CD14-positive monocyte (primary cell): ENCODE measurements at regions not wholly inside any gene's neighbourhood (a gene's known extent, or its start where the extent isn't known, plus 50 kb on each side); places are given as distances from the start of the nearest gene placed in this dataset.

Experiments used
- DNase-seq, 3 donors: peaks; one replicate each; pipeline ENCODE4 v3.0.0-alpha.2; 2011 to 2022
- H2AFZ ChIP-seq: 2 replicates; pipeline ENCODE4 v1.6.0; 2012; ENCODE audit warnings: mild to moderate bottlenecking, low read depth, low read length, inconsistent platforms; ENCODE audit not compliant: insufficient read depth, poor library complexity, severe bottlenecking
- H3K27ac ChIP-seq, 2 donors: 1 replicate in 1 of 2; 2 replicates in 1 of 2; pipeline ENCODE4 v1.5.1; 2012 to 2013; ENCODE audit warnings: low read length in 2 of 2, control low read depth in 1 of 2, inconsistent platforms in 1 of 2, low read depth in 1 of 2, mild to moderate bottlenecking in 1 of 2
- H3K27me3 ChIP-seq, 2 donors: one replicate each; pipeline versions ENCODE4 v1.6.0 to v1.6.1; 2011 to 2013; ENCODE audit warnings: low read length in 2 of 2; ENCODE audit not compliant: control insufficient read depth in 2 of 2, insufficient read depth in 2 of 2
- H3K36me3 ChIP-seq, 2 donors: replicated peaks in 1 of 2; 1 replicate in 1 of 2; 2 replicates in 1 of 2; pipeline versions ENCODE4 v1.5.1 to v1.6.1; 2012 to 2013; ENCODE audit warnings: low read length in 2 of 2, control low read depth in 1 of 2, inconsistent platforms in 1 of 2, mild to moderate bottlenecking in 1 of 2; ENCODE audit not compliant: insufficient read depth in 2 of 2, control insufficient read depth in 1 of 2
- H3K4me1 ChIP-seq, 2 donors: 1 replicate in 1 of 2; 2 replicates in 1 of 2; pipeline versions ENCODE4 v1.5.1 to v1.6.1; 2012 to 2013; ENCODE audit warnings: low read length in 2 of 2, control low read depth in 1 of 2, inconsistent platforms in 1 of 2, mild to moderate bottlenecking in 1 of 2, moderate library complexity in 1 of 2; ENCODE audit not compliant: insufficient read depth in 2 of 2, control insufficient read depth in 1 of 2
- H3K4me2 ChIP-seq: replicated peaks from 2 replicates; pipeline ENCODE3; 2012; ENCODE audit warnings: low read length, moderate library complexity, mild to moderate bottlenecking; ENCODE audit not compliant: poor library complexity, severe bottlenecking; ENCODE audit errors: extremely low read depth
- H3K4me3 ChIP-seq, 3 experiments: fragments of 200-600 bp in 1 of 3; sonication (generic) in 1 of 3; replicated peaks in 1 of 3; 1 replicate in 2 of 3; 2 replicates in 1 of 3; pipeline ENCODE4 v1.5.1; 2011 to 2013; ENCODE audit warnings: low read length in 3 of 3, mild to moderate bottlenecking in 3 of 3, control low read depth in 2 of 3, low read depth in 2 of 3, inconsistent platforms in 1 of 3, moderate library complexity in 1 of 3
- H3K79me2 ChIP-seq: 2 replicates; pipeline ENCODE4 v1.6.0; 2012; ENCODE audit warnings: mild to moderate bottlenecking, control low read depth, inconsistent platforms, low read length, moderate library complexity; ENCODE audit not compliant: insufficient read depth
- H3K9ac ChIP-seq: 2 replicates; pipeline ENCODE4 v1.6.0; 2017; ENCODE audit warnings: low read length, mild to moderate bottlenecking; ENCODE audit not compliant: insufficient read depth, poor library complexity, severe bottlenecking
- H3K9me3 ChIP-seq, 2 donors: replicated peaks in 1 of 2; 1 replicate in 1 of 2; 2 replicates in 1 of 2; pipeline versions ENCODE4 v1.5.1 to v1.6.1; 2012 to 2013; ENCODE audit warnings: low read length in 2 of 2, control low read depth in 1 of 2; ENCODE audit not compliant: control insufficient read depth in 1 of 2, insufficient read depth in 1 of 2
- H4K20me1 ChIP-seq: 2 replicates; pipeline ENCODE4 v1.6.0; 2012; ENCODE audit warnings: mild to moderate bottlenecking, low read length, control low read depth, moderate library complexity; ENCODE audit not compliant: insufficient read depth
- H3K27ac Mint-ChIP-seq, 7 donors: one replicate each; pipeline ENCODE4 v1.8.0; 2020; ENCODE audit warnings: mild to moderate bottlenecking in 7 of 7, mixed read lengths in 7 of 7, moderate library complexity in 6 of 7, inconsistent platforms in 2 of 7
- H3K27me3 Mint-ChIP-seq, 3 donors: one replicate each; pipeline ENCODE4 v1.8.0; 2021 to 2022; ENCODE audit warnings: low read depth in 3 of 3, mild to moderate bottlenecking in 3 of 3, mixed read lengths in 3 of 3, moderate library complexity in 3 of 3, inconsistent platforms in 1 of 3
- H3K36me3 Mint-ChIP-seq, 2 donors: one replicate each; pipeline ENCODE4 v1.8.0; 2020; ENCODE audit warnings: mixed read lengths in 2 of 2, inconsistent platforms in 1 of 2, mild to moderate bottlenecking in 1 of 2
- H3K4me1 Mint-ChIP-seq: one replicate; pipeline ENCODE4 v1.8.0; 2020; ENCODE audit warnings: mild to moderate bottlenecking, mixed read lengths
- H3K4me3 Mint-ChIP-seq, 2 donors: one replicate each; pipeline ENCODE4 v1.8.0; 2020; ENCODE audit warnings: mild to moderate bottlenecking in 2 of 2, mixed read lengths in 2 of 2, moderate library complexity in 1 of 2
- H3K9me3 Mint-ChIP-seq, 7 donors: one replicate each; pipeline ENCODE4 v1.8.0; 2020 to 2022; ENCODE audit warnings: mixed read lengths in 7 of 7, mild to moderate bottlenecking in 6 of 7, moderate library complexity in 6 of 7, inconsistent platforms in 2 of 7
- WGBS: methylation state at CpG from one replicate; pipeline ENCODE4 v1.1.5; 2013; ENCODE audit warnings: missing lambda C conversion rate; ENCODE audit not compliant: insufficient coverage; 5-methylcytosine and 5-hydroxymethylcytosine counted together
- intact Hi-C, 2 donors: fragments of 100-400 bp; cut with micrococcal nuclease; formaldehyde crosslinking; loops; one replicate each; pipeline versions ENCODE4 v1.15.0 to v1.15.1; 2023
- TF ChIP-seq, protein P1 (sequence below): fragments of 200-600 bp; IDR thresholded peaks from one replicate; pipeline ENCODE4 v1.8.0; 2022; ENCODE audit warnings: antibody characterized with exemption, mild to moderate bottlenecking

GRCh38 chr9:29939559-29939958, 2366.3 kb upstream of the C9orf72 start:
- Histone ChIP-seq H2AFZ (no peak overlapping the region), H3K36me3 (no peaks in the 10 kb centered on the region), H3K27ac (no peak overlapping the region), H3K4me1 (no peaks in the 10 kb centered on the region), H3K4me3 (no peak overlapping the region), H3K9ac (no peak overlapping the region), H3K27me3 (no peaks in the 10 kb centered on the region), H3K79me2 (no peaks in the 10 kb centered on the region), H3K4me2 (no peak overlapping the region), H3K9me3 (peaks cover 9 to 10% of the 10 kb centered on the region in 2 donors), H4K20me1 (no peaks in the 10 kb centered on the region)
- 100% methylated on average over 2 of the region's 3 CpGs for WGBS
- Mint-ChIP-seq H3K27me3 (no peaks in the 10 kb centered on the region), H3K27ac (no peak overlapping the region), H3K9me3 (peaks cover 2 to 19% (median 7%) of the 10 kb centered on the region in 7 donors), H3K4me1 (no peaks in the 10 kb centered on the region), H3K4me3 (no peak overlapping the region), H3K36me3 (no peaks in the 10 kb centered on the region)
- TF ChIP-seq, protein P1, sequence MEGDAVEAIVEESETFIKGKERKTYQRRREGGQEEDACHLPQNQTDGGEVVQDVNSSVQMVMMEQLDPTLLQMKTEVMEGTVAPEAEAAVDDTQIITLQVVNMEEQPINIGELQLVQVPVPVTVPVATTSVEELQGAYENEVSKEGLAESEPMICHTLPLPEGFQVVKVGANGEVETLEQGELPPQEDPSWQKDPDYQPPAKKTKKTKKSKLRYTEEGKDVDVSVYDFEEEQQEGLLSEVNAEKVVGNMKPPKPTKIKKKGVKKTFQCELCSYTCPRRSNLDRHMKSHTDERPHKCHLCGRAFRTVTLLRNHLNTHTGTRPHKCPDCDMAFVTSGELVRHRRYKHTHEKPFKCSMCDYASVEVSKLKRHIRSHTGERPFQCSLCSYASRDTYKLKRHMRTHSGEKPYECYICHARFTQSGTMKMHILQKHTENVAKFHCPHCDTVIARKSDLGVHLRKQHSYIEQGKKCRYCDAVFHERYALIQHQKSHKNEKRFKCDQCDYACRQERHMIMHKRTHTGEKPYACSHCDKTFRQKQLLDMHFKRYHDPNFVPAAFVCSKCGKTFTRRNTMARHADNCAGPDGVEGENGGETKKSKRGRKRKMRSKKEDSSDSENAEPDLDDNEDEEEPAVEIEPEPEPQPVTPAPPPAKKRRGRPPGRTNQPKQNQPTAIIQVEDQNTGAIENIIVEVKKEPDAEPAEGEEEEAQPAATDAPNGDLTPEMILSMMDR = no peak
- intact Hi-C loops = no loop called here
- DNase-seq = no peak

DNA sequence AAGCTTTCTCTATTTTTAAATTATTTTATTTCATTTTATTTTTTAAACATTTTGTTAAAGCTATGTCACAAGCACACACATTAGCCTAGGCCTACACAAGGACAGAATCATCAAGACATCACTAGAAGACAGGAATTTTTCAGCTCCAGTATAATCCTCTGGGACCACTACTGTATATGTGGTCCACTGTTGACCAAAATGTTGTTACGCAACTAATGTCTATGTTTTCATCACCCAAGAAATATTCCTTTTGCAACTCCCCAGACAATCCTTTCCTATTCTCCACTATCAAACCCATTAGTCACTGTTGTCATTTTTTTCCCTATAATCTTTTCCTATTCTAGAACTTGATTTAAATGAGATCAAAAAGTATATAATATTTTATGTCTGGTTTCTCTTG, 2371.7 kb upstream of the C9orf72 start:
- Mint-ChIP-seq H3K4me3 (no peak overlapping the region), H3K27me3 (no peaks in the 10 kb centered on the region), H3K27ac (no peak overlapping the region), H3K36me3 (no peaks in the 10 kb centered on the region), H3K4me1 (no peaks in the 10 kb centered on the region), H3K9me3 (peaks cover 0 to 7% (median 0%) of the 10 kb centered on the region in 7 donors)
- Histone ChIP-seq H3K9ac (no peak overlapping the region), H3K4me1 (no peaks in the 10 kb centered on the region), H4K20me1 (no peaks in the 10 kb centered on the region), H3K36me3 (no peaks in the 10 kb centered on the region), H3K4me2 (no peak overlapping the region), H3K27me3 (no peaks in the 10 kb centered on the region), H3K9me3 (no peaks in the 10 kb centered on the region), H3K4me3 (no peak overlapping the region), H3K79me2 (no peaks in the 10 kb centered on the region), H3K27ac (no peak overlapping the region), H2AFZ (no peak overlapping the region)
- TF ChIP-seq, protein P1 = no peak
- intact Hi-C loops = no loop called here
- DNase-seq = no peak
- no CpG with 5 or more reads among the region's 1 CpG for WGBS
